Gastroesophageal sphincter (tissue), 2 donors: ENCODE measurements at regions not wholly inside any gene's neighbourhood (a gene's known extent, or its start where the extent isn't known, plus 50 kb on each side); places are given as distances from the start of the nearest gene placed in this dataset.

Experiments
- EP300 ChIP-seq: sonication (generic); formaldehyde crosslinking; IDR thresholded peaks from one replicate; pipeline ENCODE4 v1.6.1; 2017; ENCODE audit warnings: antibody characterized with exemption, mild to moderate bottlenecking
- POLR2AphosphoS5 ChIP-seq: sonication (generic); formaldehyde crosslinking; IDR thresholded peaks from one replicate; pipeline ENCODE4 v1.6.1; 2017; ENCODE audit warnings: antibody characterized with exemption

GRCh38 chr12:125936502-125936901, 871.3 kb downstream of the AACS start:
- no peak for TF ChIP-seq POLR2AphosphoS5
- no peak for TF ChIP-seq EP300
